Esophagus muscularis mucosa (tissue), 3 donors: ENCODE measurements at regions not wholly inside any gene's neighbourhood (a gene's known extent, or its start where the extent isn't known, plus 50 kb on each side); places are given as distances from the start of the nearest gene placed in this dataset.

Experiments
- CTCF ChIP-seq, 3 experiments: fragments of 200-600 bp in 2 of 3; fragments of 450-650 bp in 1 of 3; sonication (generic) in 2 of 3; IDR thresholded peaks; one replicate each; pipeline ENCODE4 v1.5.1; 2017 to 2019; ENCODE audit warnings: antibody characterized with exemption in 3 of 3, mild to moderate bottlenecking in 2 of 3, moderate library complexity in 1 of 3
- POLR2A ChIP-seq: fragments of 450-650 bp; IDR thresholded peaks from one replicate; pipeline ENCODE4 v1.6.1; 2017; ENCODE audit warnings: antibody characterized with exemption, moderate library complexity, mild to moderate bottlenecking, low read depth

DNA sequence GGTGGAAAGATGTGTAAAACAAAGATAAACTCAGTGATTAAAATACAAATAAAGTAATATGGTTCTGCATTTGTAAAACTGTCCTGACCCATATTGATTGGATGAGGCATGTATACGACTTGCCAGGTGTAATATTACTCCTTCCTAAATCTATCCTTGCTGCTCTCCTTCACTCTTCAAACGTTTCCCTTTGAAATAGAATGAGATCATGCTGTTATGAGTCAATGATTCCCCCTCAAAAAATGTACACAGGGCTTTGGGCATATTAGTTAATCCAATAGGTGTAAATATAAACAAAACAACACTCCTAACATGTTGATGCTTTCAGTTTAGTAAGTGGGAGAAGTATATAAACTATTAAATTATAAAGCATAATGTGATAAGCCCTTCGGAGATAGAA, 117.4 kb upstream of the GPM6A start:
- TF ChIP-seq CTCF (IDR thresholded peaks at IDR 0.05) = no peak
- no peak for TF ChIP-seq POLR2A
